ENCODE measurements at regions not wholly inside any gene's neighbourhood (a gene's known extent, or its start where the extent isn't known, plus 50 kb on each side); places are given as distances from the start of the nearest gene placed in this dataset.

GRCh38 chr10:50936335-50936734 is 50.9 kb upstream of the A1CF start:
- TF ChIP-seq, protein P1, sequence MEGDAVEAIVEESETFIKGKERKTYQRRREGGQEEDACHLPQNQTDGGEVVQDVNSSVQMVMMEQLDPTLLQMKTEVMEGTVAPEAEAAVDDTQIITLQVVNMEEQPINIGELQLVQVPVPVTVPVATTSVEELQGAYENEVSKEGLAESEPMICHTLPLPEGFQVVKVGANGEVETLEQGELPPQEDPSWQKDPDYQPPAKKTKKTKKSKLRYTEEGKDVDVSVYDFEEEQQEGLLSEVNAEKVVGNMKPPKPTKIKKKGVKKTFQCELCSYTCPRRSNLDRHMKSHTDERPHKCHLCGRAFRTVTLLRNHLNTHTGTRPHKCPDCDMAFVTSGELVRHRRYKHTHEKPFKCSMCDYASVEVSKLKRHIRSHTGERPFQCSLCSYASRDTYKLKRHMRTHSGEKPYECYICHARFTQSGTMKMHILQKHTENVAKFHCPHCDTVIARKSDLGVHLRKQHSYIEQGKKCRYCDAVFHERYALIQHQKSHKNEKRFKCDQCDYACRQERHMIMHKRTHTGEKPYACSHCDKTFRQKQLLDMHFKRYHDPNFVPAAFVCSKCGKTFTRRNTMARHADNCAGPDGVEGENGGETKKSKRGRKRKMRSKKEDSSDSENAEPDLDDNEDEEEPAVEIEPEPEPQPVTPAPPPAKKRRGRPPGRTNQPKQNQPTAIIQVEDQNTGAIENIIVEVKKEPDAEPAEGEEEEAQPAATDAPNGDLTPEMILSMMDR (conservative IDR thresholded peaks at IDR 0.05; ENCODE audit: low read depth, low read length), result no peak
- no peak for TF ChIP-seq EZH2phosphoT487 (IDR thresholded peaks at IDR 0.05; ENCODE audit: borderline replicate concordance, low read length)

All from PC-3 (cell line).